OCI-LY3 (cell line): ENCODE measurements at regions not wholly inside any gene's neighbourhood (a gene's known extent, or its start where the extent isn't known, plus 50 kb on each side); places are given as distances from the start of the nearest gene placed in this dataset.

Experiments
- EZH2phosphoT487 ChIP-seq: fragments of 200-600 bp; shearing (Covaris generic); IDR thresholded peaks from 2 replicates; pipeline ENCODE4 v1.6.1; 2018; ENCODE audit warnings: antibody characterized with exemption, mixed run types, low read depth
- TF ChIP-seq, protein P1 (sequence below): fragments of 200-600, 300-600 bp; sonication (generic); IDR thresholded peaks from 2 replicates; pipeline ENCODE4 v1.5.1; 2014; ENCODE audit warnings: antibody characterized with exemption, low read length, low read depth

- TF ChIP-seq, protein P1, sequence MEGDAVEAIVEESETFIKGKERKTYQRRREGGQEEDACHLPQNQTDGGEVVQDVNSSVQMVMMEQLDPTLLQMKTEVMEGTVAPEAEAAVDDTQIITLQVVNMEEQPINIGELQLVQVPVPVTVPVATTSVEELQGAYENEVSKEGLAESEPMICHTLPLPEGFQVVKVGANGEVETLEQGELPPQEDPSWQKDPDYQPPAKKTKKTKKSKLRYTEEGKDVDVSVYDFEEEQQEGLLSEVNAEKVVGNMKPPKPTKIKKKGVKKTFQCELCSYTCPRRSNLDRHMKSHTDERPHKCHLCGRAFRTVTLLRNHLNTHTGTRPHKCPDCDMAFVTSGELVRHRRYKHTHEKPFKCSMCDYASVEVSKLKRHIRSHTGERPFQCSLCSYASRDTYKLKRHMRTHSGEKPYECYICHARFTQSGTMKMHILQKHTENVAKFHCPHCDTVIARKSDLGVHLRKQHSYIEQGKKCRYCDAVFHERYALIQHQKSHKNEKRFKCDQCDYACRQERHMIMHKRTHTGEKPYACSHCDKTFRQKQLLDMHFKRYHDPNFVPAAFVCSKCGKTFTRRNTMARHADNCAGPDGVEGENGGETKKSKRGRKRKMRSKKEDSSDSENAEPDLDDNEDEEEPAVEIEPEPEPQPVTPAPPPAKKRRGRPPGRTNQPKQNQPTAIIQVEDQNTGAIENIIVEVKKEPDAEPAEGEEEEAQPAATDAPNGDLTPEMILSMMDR, result no peak
- no peak for TF ChIP-seq EZH2phosphoT487
Measured at GRCh38 chr16:54432897-54433229, 146.3 kb upstream of the IRX3 start.
